Nephron (organoid): ENCODE measurements at regions not wholly inside any gene's neighbourhood (a gene's known extent, or its start where the extent isn't known, plus 50 kb on each side); places are given as distances from the start of the nearest gene placed in this dataset.
A peak's percentile ranks its signal among the peaks of the same experiment; 100 is the strongest.

Source experiments
- H3K27ac Mint-ChIP-seq, 3 experiments: 2 replicates each; pipeline ENCODE4 v1.8.0; 2020; ENCODE audit warnings: mixed read lengths in 3 of 3, mild to moderate bottlenecking in 2 of 3, moderate library complexity in 1 of 3
- H3K27me3 Mint-ChIP-seq: 2 replicates; pipeline ENCODE4 v1.8.0; 2021; ENCODE audit warnings: low read depth, mild to moderate bottlenecking, moderate library complexity, mixed read lengths
- H3K36me3 Mint-ChIP-seq: 2 replicates; pipeline ENCODE4 v1.8.0; 2020; ENCODE audit warnings: low read depth, mixed read lengths
- H3K4me1 Mint-ChIP-seq: 2 replicates; pipeline ENCODE4 v1.8.0; 2020; ENCODE audit warnings: mixed read lengths
- H3K4me3 Mint-ChIP-seq, 3 experiments: 2 replicates each; pipeline ENCODE4 v1.8.0; 2020; ENCODE audit warnings: mild to moderate bottlenecking in 3 of 3, mixed read lengths in 3 of 3, moderate library complexity in 2 of 3
- H3K9me3 Mint-ChIP-seq: 2 replicates; pipeline ENCODE4 v1.8.0; 2020; ENCODE audit warnings: mixed read lengths
- CTCF ChIP-seq, 3 experiments: fragments of 200-600 bp; sonication (generic); IDR thresholded peaks; one replicate each; pipeline ENCODE4 v1.5.0; 2021; ENCODE audit warnings: antibody characterized with exemption in 3 of 3; ENCODE audit not compliant: unreplicated experiment in 3 of 3

GRCh38 chr20:22374678-22375590 is 209.4 kb downstream of the FOXA2 start:
- Mint-ChIP-seq H3K4me3 (peak overlapping the region in 1 of 3 experiments; percentile 4), H3K4me1 (peaks cover 27% of the 10 kb centered on the region), H3K36me3 (no peaks in the 10 kb centered on the region), H3K9me3 (no peaks in the 10 kb centered on the region), H3K27me3 (peaks cover 4% of the 10 kb centered on the region), H3K27ac (no peak overlapping the region)
- TF ChIP-seq CTCF (IDR thresholded peaks at IDR 0.05; ENCODE audit: unreplicated experiment in 3 of 3): no peak

- H3K36me3 Mint-ChIP-seq: no peaks in the 10 kb centered on the region
Measured at GRCh38 chr20:22374066-22374465, 210.3 kb downstream of the FOXA2 start.

GRCh38 chr20:22373164-22373895 is 211.0 kb downstream of the FOXA2 start:
- no peaks in the 10 kb centered on the region for H3K9me3 Mint-ChIP-seq
- peaks cover 8% of the 10 kb centered on the region for H3K27me3 Mint-ChIP-seq
- TF ChIP-seq CTCF (IDR thresholded peaks at IDR 0.05; ENCODE audit: unreplicated experiment in 3 of 3): no peak
- H3K36me3 Mint-ChIP-seq: no peaks in the 10 kb centered on the region
- H3K27ac Mint-ChIP-seq: no peak overlapping the region
- H3K4me1 Mint-ChIP-seq: peaks cover 27% of the 10 kb centered on the region
- no peak overlapping the region for H3K4me3 Mint-ChIP-seq

More at GRCh38 chr20:22374066-22374465, 210.3 kb downstream of the FOXA2 start:
- Mint-ChIP-seq H3K4me3 (no peak overlapping the region), H3K4me1 (peaks cover 27% of the 10 kb centered on the region), H3K9me3 (no peaks in the 10 kb centered on the region), H3K27ac (no peak overlapping the region), H3K27me3 (peaks cover 4% of the 10 kb centered on the region)
- no peak for TF ChIP-seq CTCF (IDR thresholded peaks at IDR 0.05; ENCODE audit: unreplicated experiment in 3 of 3)

GRCh38 chr20:22371843-22372242 is 212.5 kb downstream of the FOXA2 start:
- H3K4me3 Mint-ChIP-seq: no peak overlapping the region
- no peak for TF ChIP-seq CTCF (IDR thresholded peaks at IDR 0.05; ENCODE audit: unreplicated experiment in 3 of 3)
- H3K27me3 Mint-ChIP-seq: peaks cover 15% of the 10 kb centered on the region
- no peak overlapping the region for H3K27ac Mint-ChIP-seq
- H3K4me1 Mint-ChIP-seq: peaks cover 32% of the 10 kb centered on the region
- no peaks in the 10 kb centered on the region for H3K36me3 Mint-ChIP-seq
- no peaks in the 10 kb centered on the region for H3K9me3 Mint-ChIP-seq

- H3K4me1 Mint-ChIP-seq: peaks cover 30% of the 10 kb centered on the region
- H3K27me3 Mint-ChIP-seq: peaks cover 15% of the 10 kb centered on the region
- no peaks in the 10 kb centered on the region for H3K9me3 Mint-ChIP-seq
- no peaks in the 10 kb centered on the region for H3K36me3 Mint-ChIP-seq
- no peak overlapping the region for H3K27ac Mint-ChIP-seq
- no peak for TF ChIP-seq CTCF (IDR thresholded peaks at IDR 0.05; ENCODE audit: unreplicated experiment in 3 of 3)
- no peak overlapping the region for H3K4me3 Mint-ChIP-seq
Measured at GRCh38 chr20:22370137-22370536, 214.2 kb downstream of the FOXA2 start.
